Tibial nerve (tissue), 3 donors: ENCODE measurements at regions not wholly inside any gene's neighbourhood (a gene's known extent, or its start where the extent isn't known, plus 50 kb on each side); places are given as distances from the start of the nearest gene placed in this dataset.

ENCODE experiments used
- POLR2A ChIP-seq, 2 donors: fragments of 450-650 bp; IDR thresholded peaks; one replicate each; pipeline ENCODE4 v1.6.1; 2017; ENCODE audit warnings: antibody characterized with exemption in 2 of 2, mild to moderate bottlenecking in 2 of 2, moderate library complexity in 2 of 2
- TF ChIP-seq, protein P1 (sequence below), 5 experiments: fragments of 200-600 bp in 3 of 5; fragments of 450-650 bp in 2 of 5; sonication (generic) in 3 of 5; IDR thresholded peaks; one replicate each; pipeline ENCODE4 v1.5.1; 2016 to 2019; ENCODE audit warnings: antibody characterized with exemption in 5 of 5, mild to moderate bottlenecking in 3 of 5, moderate library complexity in 2 of 5

DNA sequence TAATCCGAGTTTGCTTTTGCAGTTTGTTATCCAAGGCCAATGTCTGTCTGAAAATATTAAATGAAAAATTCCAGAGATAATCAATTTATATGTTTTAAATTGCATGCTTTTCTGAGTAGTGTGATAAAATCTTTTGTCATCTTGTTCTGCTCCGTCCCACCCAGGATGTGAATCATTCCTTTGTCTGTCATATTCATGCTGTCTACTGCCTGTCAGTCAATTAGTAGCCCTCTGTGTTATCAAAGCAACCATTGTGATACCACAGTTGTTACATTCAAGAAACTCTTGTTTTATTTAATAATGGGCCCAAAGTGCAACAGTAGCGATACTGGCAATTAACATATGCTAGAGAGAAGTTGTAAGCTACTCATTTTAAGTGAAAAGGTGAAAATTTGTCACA lies 819.3 kb downstream of the BRINP3 start:
- TF ChIP-seq, protein P1, sequence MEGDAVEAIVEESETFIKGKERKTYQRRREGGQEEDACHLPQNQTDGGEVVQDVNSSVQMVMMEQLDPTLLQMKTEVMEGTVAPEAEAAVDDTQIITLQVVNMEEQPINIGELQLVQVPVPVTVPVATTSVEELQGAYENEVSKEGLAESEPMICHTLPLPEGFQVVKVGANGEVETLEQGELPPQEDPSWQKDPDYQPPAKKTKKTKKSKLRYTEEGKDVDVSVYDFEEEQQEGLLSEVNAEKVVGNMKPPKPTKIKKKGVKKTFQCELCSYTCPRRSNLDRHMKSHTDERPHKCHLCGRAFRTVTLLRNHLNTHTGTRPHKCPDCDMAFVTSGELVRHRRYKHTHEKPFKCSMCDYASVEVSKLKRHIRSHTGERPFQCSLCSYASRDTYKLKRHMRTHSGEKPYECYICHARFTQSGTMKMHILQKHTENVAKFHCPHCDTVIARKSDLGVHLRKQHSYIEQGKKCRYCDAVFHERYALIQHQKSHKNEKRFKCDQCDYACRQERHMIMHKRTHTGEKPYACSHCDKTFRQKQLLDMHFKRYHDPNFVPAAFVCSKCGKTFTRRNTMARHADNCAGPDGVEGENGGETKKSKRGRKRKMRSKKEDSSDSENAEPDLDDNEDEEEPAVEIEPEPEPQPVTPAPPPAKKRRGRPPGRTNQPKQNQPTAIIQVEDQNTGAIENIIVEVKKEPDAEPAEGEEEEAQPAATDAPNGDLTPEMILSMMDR (IDR thresholded peaks at IDR 0.05), result no peak
- no peak for TF ChIP-seq POLR2A (IDR thresholded peaks at IDR 0.05)
